Mucosa of descending colon (tissue), 3 donors: ENCODE measurements at regions not wholly inside any gene's neighbourhood (a gene's known extent, or its start where the extent isn't known, plus 50 kb on each side); places are given as distances from the start of the nearest gene placed in this dataset.

Source experiments
- ATAC-seq: fragments of 200-7000 bp; cut with Tn5 transposase; one replicate; pipeline ENCODE4 v1.9.1; 2020; ENCODE audit warnings: mild to moderate bottlenecking, moderate library complexity
- DNase-seq, 3 donors: peaks; one replicate each; pipeline ENCODE4 v3.0.0-alpha.2; 2020
- H3K36me3 ChIP-seq: fragments of 200-600 bp; one replicate; pipeline ENCODE4 v1.8.0; 2021; ENCODE audit warnings: low read depth, mild to moderate bottlenecking
- H3K4me1 ChIP-seq: fragments of 200-600 bp; one replicate; pipeline ENCODE4 v1.8.0; 2021; ENCODE audit warnings: low read depth, mild to moderate bottlenecking
- H3K4me3 ChIP-seq: fragments of 200-600 bp; one replicate; pipeline ENCODE4 v1.8.0; 2021; ENCODE audit warnings: mild to moderate bottlenecking
- H3K9me3 ChIP-seq: fragments of 200-600 bp; one replicate; pipeline ENCODE4 v1.8.0; 2021; ENCODE audit warnings: mild to moderate bottlenecking
- intact Hi-C, 2 donors: fragments of 100-400 bp; cut with DNase I in 1 of 2; cut with micrococcal nuclease in 1 of 2; formaldehyde crosslinking; loops; one replicate each; pipeline versions ENCODE4 v1.11.0 to v1.11.1; 2022; cut with DNase I, micrococcal nuclease
- TF ChIP-seq, protein P1 (sequence below): fragments of 200-600 bp; IDR thresholded peaks from one replicate; pipeline ENCODE4 v1.8.0; 2022; ENCODE audit warnings: antibody characterized with exemption, mild to moderate bottlenecking
- donor health status: DM: no; HTN: no; CAD: no; lungs with moderate emphysema.
- donor health status: DM: no; HTN: no; CAD: no.
- donor health status: DM: no; HTN: yes; CAD: no.

DNA sequence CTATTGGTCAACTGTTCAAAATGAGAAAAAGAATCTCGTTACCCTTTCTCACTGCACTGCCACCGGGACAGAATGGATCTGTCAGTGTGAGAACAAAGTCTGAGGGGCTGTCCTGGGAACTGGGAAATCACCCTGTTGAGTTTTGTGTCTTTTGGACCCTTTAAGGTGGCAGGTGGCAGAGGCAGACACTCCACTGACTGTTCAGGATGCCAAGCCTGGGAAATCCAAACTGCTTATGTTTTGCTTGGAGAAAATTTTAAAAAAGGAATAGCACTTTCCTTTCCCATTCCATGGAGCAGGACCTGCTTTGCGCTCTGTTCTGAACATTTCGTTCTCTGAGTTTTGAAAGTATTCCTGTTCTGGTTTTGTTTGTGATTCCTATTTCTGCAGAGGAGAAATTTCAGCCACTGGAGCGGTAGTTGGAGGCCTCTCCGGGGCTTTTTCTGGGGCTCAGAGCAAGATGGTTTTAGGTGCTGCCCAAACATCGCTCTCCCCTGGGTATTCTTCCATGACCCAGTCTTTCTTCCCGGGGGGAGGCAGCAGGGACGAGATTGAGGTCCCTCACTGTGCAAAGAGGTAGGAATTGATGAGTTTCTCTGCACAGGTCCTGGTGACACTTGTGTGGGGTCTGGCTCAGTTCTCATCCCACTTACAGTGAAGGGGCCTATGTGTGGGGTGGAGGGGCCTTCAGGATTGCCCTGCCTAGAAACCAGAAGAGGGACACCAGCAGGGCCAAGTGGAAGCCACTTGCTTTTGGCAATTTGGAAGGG lies 138.5 kb upstream of the SYT13 start:
- H3K4me3 ChIP-seq: no peak overlapping the region
- no peaks in the 10 kb centered on the region for H3K4me1 ChIP-seq
- TF ChIP-seq, protein P1, sequence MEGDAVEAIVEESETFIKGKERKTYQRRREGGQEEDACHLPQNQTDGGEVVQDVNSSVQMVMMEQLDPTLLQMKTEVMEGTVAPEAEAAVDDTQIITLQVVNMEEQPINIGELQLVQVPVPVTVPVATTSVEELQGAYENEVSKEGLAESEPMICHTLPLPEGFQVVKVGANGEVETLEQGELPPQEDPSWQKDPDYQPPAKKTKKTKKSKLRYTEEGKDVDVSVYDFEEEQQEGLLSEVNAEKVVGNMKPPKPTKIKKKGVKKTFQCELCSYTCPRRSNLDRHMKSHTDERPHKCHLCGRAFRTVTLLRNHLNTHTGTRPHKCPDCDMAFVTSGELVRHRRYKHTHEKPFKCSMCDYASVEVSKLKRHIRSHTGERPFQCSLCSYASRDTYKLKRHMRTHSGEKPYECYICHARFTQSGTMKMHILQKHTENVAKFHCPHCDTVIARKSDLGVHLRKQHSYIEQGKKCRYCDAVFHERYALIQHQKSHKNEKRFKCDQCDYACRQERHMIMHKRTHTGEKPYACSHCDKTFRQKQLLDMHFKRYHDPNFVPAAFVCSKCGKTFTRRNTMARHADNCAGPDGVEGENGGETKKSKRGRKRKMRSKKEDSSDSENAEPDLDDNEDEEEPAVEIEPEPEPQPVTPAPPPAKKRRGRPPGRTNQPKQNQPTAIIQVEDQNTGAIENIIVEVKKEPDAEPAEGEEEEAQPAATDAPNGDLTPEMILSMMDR: no peak
- intact Hi-C loops: no loop called here
- H3K36me3 ChIP-seq: no peaks in the 10 kb centered on the region
- no peak for ATAC-seq
- DNase-seq: no peak
- H3K9me3 ChIP-seq: no peaks in the 10 kb centered on the region

- intact Hi-C loops: no loop called here
- Histone ChIP-seq H3K4me1 (no peaks in the 10 kb centered on the region), H3K9me3 (no peaks in the 10 kb centered on the region), H3K36me3 (no peaks in the 10 kb centered on the region), H3K4me3 (no peak overlapping the region)
- no peak for DNase-seq
- TF ChIP-seq, protein P1: no peak
- ATAC-seq: no peak
Measured at GRCh38 chr11:45423475-45424120, 137.5 kb upstream of the SYT13 start.

GRCh38 chr11:45423036-45423435 lies 136.9 kb upstream of the SYT13 start:
- TF ChIP-seq, protein P1: no peak
- no peaks in the 10 kb centered on the region for H3K36me3 ChIP-seq
- H3K4me1 ChIP-seq: no peaks in the 10 kb centered on the region
- H3K9me3 ChIP-seq: no peaks in the 10 kb centered on the region
- intact Hi-C loops: no loop called here
- no peak overlapping the region for H3K4me3 ChIP-seq
- ATAC-seq (no peak), DNase-seq (no peak)

GRCh38 chr11:45414088-45414487 lies 127.9 kb upstream of the SYT13 start:
- intact Hi-C loops: no loop called here
- TF ChIP-seq, protein P1: no peak
- Histone ChIP-seq H3K36me3 (no peaks in the 10 kb centered on the region), H3K9me3 (no peaks in the 10 kb centered on the region), H3K4me1 (no peaks in the 10 kb centered on the region), H3K4me3 (no peak overlapping the region)
- no peak for DNase-seq
- ATAC-seq: no peak

DNA sequence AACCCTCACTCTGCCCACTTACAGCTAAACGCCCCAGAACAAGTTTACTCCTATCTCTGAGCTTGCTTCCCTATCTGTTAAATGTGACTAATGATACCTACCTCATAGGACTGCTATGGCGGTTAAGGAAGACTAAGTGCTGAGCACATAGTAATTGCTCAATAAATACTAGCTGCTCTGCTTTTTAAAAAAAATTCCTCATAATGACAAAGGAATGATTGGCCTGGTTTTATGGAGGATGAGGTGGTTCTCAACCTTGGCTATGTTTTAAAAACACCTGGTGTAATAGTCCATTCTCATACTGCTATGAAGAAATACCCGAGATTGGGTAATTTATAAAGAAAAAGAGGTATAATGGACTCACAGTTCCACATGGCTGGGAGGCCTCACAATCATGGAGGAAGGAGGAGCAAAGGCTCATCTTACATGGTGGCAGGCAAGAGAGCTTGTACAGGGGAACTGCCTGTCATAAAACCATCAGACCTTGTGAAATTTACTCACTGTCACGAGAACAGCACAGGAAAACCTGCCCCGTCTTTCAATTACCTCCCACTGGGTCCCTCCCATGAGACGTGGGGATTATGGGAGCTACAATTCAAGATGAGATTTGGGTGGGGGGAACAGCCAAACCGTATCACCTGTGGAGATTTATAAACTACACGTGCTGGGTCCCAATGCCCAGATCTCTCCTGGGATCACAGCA lies 127.2 kb upstream of the SYT13 start:
- no peak overlapping the region for H3K4me3 ChIP-seq
- ATAC-seq (no peak), DNase-seq (no peak)
- no peaks in the 10 kb centered on the region for H3K9me3 ChIP-seq
- intact Hi-C loops: no loop called here
- TF ChIP-seq, protein P1: no peak
- no peaks in the 10 kb centered on the region for H3K36me3 ChIP-seq
- H3K4me1 ChIP-seq: no peaks in the 10 kb centered on the region
